ENCODE measurements at regions not wholly inside any gene's neighbourhood (a gene's known extent, or its start where the extent isn't known, plus 50 kb on each side); places are given as distances from the start of the nearest gene placed in this dataset.

GRCh38 chr5:89904442-89904841 is 505.1 kb downstream of the CETN3 start:
- no peak for DNase-seq

- no peak for DNase-seq
Measured at GRCh38 chr5:89901983-89902382, 507.6 kb downstream of the CETN3 start.

- no peak for DNase-seq
Measured at GRCh38 chr5:89901346-89901745, 508.2 kb downstream of the CETN3 start.

GRCh38 chr5:89900346-89900745 is 509.2 kb downstream of the CETN3 start:
- DNase-seq = peak; percentile 8

GRCh38 chr5:89899559-89899958 is 510.0 kb downstream of the CETN3 start:
- no peak for DNase-seq

- DNase-seq = no peak
Measured at GRCh38 chr5:89893546-89893945, 516.0 kb downstream of the CETN3 start.

GRCh38 chr5:89885670-89886069 is 523.9 kb downstream of the CETN3 start:
- DNase-seq = no peak

- DNase-seq = no peak
Measured at GRCh38 chr5:89883967-89884366, 525.6 kb downstream of the CETN3 start.

- peak; percentile 95 for DNase-seq
Measured at GRCh38 chr5:89878140-89879132, 531.1 kb downstream of the CETN3 start.

- DNase-seq = no peak
Measured at GRCh38 chr5:89871906-89872305, 537.6 kb downstream of the CETN3 start.

GRCh38 chr5:89869346-89869745 is 540.2 kb downstream of the CETN3 start:
- DNase-seq = no peak

GRCh38 chr5:89866410-89866809 is 543.1 kb downstream of the CETN3 start:
- no peak for DNase-seq

- DNase-seq = no peak
Measured at GRCh38 chr5:89864941-89865340, 544.6 kb downstream of the CETN3 start.

- no peak for DNase-seq
Measured at GRCh38 chr5:89857790-89858189, 551.8 kb downstream of the CETN3 start.

GRCh38 chr5:89855417-89855816 is 554.1 kb downstream of the CETN3 start:
- DNase-seq = no peak

- no peak for DNase-seq
Measured at GRCh38 chr5:89851911-89852310, 557.6 kb downstream of the CETN3 start.

GRCh38 chr5:89850513-89850865 is 559.1 kb downstream of the CETN3 start:
- no peak for DNase-seq

- DNase-seq = peak; percentile 15
Measured at GRCh38 chr5:89849830-89850512, 559.6 kb downstream of the CETN3 start.

- DNase-seq = peak; percentile 4
Measured at GRCh38 chr5:89847743-89848142, 561.8 kb downstream of the CETN3 start.

- no peak for DNase-seq
Measured at GRCh38 chr5:89844548-89844947, 565.0 kb downstream of the CETN3 start.

- peak; percentile 31 for DNase-seq
Measured at GRCh38 chr5:89842531-89842930, 567.0 kb downstream of the CETN3 start.

GRCh38 chr5:89840906-89841305 is 568.6 kb downstream of the CETN3 start:
- no peak for DNase-seq

- DNase-seq = peak; percentile 61
Measured at GRCh38 chr5:89830691-89831090, 578.9 kb downstream of the CETN3 start.

GRCh38 chr5:89827960-89828359 is 581.6 kb downstream of the CETN3 start:
- DNase-seq = no peak
